ENCODE measurements at regions not wholly inside any gene's neighbourhood (a gene's known extent, or its start where the extent isn't known, plus 50 kb on each side); places are given as distances from the start of the nearest gene placed in this dataset.

DNA sequence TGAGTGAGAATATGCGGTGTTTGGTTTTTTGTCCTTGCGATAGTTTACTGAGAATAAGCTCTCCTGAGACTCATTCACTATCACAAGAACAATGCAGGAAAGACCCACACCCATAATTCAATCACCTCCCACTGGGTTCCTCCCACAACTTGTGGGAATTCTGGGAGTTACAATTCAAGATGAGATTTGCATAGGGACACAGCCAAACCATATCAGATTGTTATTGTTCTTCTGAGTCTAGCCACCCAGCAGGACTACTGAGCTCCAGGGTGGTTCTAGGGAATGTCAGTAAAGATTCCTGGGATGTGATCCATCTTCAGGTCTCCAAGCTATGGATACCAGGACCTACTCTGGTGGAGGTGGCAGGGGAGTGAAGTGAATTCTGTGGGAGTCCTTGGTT is 2075.1 kb upstream of the CDH9 start:
- no peak overlapping the region for H3K27ac Mint-ChIP-seq
- peaks cover 22% of the 10 kb centered on the region for H3K9me3 Mint-ChIP-seq
- ChIA-PET CTCF (no interaction called here), POLR2A (no interaction called here)
- H3K27me3 Mint-ChIP-seq = no peaks in the 10 kb centered on the region
- no peaks in the 10 kb centered on the region for H3K4me1 Mint-ChIP-seq (ENCODE audit: low read depth)
- no peak for DNase-seq
- no peak overlapping the region for H3K4me3 Mint-ChIP-seq
- intact Hi-C loops (cut with micrococcal nuclease) = no loop called here
- H3K36me3 Mint-ChIP-seq = no peaks in the 10 kb centered on the region

DNA sequence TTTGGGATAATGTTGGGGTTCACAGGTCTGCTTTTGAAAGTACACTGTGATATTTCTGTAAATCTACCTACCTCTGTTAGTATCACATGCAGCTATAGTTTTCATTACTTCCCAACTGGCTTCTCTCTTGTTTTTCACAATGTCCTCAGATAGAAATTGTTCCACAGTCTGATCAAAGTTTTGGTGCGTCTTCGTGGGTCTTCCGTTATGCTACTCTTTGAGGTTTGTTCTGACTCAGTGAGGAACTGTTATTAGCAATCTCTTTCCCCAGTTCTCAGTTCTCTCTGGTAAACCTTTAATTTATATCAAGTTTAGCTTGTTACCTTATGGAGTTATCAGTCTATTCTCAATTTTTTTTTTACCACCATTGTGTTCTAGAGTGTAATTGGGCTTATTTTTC is 2061.2 kb upstream of the CDH9 start:
- Mint-ChIP-seq H3K27ac (no peak overlapping the region), H3K4me1 (ENCODE audit: low read depth) (no peaks in the 10 kb centered on the region), H3K4me3 (no peak overlapping the region), H3K9me3 (peaks cover 20% of the 10 kb centered on the region), H3K27me3 (no peaks in the 10 kb centered on the region), H3K36me3 (no peaks in the 10 kb centered on the region)
- intact Hi-C loops (cut with micrococcal nuclease) = no loop called here
- ChIA-PET POLR2A (no interaction called here), CTCF (no interaction called here)
- no peak for DNase-seq

DNA sequence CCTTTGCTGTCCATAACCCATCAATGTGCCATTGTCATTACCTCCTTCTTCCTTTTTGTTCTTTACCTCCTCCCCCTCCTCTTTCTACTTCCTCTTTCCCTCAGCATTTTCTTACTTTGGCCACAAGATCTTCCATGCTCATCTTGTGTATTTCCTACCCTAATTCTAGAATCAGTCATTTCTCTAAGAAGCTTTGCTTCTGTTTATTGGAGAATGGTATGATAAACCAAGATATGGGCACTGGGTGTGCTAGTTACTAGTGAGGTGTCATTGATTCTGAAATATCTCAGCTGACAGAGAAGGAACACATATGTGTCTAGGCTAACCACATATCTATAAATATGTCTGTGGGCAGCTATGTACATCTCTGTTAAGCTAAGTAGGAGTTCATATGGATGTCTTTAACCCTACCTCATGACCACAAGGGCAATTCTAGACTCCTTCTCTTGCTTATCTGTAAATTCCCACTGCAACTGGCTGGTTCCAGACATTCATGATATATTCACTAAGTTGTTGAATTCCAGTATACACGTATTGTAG is 2051.3 kb upstream of the CDH9 start:
- H3K27ac Mint-ChIP-seq = no peak overlapping the region
- H3K36me3 Mint-ChIP-seq = no peaks in the 10 kb centered on the region
- no peaks in the 10 kb centered on the region for H3K4me1 Mint-ChIP-seq (ENCODE audit: low read depth)
- no peak overlapping the region for H3K4me3 Mint-ChIP-seq
- no peak for DNase-seq
- H3K27me3 Mint-ChIP-seq = no peaks in the 10 kb centered on the region
- intact Hi-C loops (cut with micrococcal nuclease) = no loop called here
- H3K9me3 Mint-ChIP-seq = peaks cover 12% of the 10 kb centered on the region
- ChIA-PET POLR2A (no interaction called here), CTCF (no interaction called here)

DNA sequence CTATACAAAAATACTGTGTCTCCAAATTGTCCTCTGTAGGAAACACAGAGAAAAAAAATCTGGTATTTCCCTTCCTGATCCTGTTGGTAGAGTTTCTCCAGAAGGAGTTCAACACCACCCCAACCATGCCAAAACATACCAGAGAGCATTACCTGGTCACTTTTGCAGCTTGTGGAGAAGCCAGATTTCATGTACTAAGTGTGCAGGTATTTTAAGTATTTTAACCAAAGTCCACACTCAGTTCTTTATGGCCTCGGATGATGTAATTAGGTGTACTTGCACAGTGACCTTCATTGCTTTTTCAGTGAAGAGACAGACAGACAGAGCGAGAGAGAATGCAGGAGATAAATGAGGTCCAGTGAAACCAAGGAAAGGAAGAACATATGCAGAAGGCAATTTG is 2046.8 kb upstream of the CDH9 start:
- H3K27me3 Mint-ChIP-seq = no peaks in the 10 kb centered on the region
- no peak overlapping the region for H3K4me3 Mint-ChIP-seq
- DNase-seq = no peak
- H3K36me3 Mint-ChIP-seq = no peaks in the 10 kb centered on the region
- H3K27ac Mint-ChIP-seq = no peak overlapping the region
- peaks cover 17% of the 10 kb centered on the region for H3K9me3 Mint-ChIP-seq
- intact Hi-C loops (cut with micrococcal nuclease) = no loop called here
- CTCF ChIA-PET = no interaction called here
- H3K4me1 Mint-ChIP-seq (ENCODE audit: low read depth) = no peaks in the 10 kb centered on the region
- POLR2A ChIA-PET = no interaction called here

DNA sequence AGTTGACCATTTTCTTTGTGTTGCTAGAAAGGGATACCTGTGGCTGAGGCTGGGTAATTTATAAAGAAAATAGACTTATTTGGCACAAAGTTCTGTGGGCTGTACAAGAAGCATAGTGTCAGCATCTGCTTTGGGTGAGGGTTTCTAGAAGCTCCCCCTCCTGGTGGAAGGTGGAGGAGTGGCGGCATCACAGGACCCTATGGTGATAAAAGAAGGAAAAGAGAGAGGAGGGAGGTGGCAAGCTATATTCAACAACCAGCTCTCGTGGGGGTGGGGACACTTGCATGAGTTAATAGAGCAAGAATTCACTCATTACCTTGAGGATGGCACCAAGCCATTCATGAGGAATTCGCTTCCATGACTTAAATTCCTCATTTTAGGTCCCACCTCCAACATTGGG is 2041.4 kb upstream of the CDH9 start:
- H3K4me3 Mint-ChIP-seq = no peak overlapping the region
- H3K36me3 Mint-ChIP-seq = no peaks in the 10 kb centered on the region
- intact Hi-C loops (cut with micrococcal nuclease) = no loop called here
- H3K27ac Mint-ChIP-seq = no peak overlapping the region
- no peak for DNase-seq
- H3K27me3 Mint-ChIP-seq = no peaks in the 10 kb centered on the region
- no peaks in the 10 kb centered on the region for H3K4me1 Mint-ChIP-seq (ENCODE audit: low read depth)
- CTCF ChIA-PET = no interaction called here
- POLR2A ChIA-PET = no interaction called here
- H3K9me3 Mint-ChIP-seq = peaks cover 18% of the 10 kb centered on the region

DNA sequence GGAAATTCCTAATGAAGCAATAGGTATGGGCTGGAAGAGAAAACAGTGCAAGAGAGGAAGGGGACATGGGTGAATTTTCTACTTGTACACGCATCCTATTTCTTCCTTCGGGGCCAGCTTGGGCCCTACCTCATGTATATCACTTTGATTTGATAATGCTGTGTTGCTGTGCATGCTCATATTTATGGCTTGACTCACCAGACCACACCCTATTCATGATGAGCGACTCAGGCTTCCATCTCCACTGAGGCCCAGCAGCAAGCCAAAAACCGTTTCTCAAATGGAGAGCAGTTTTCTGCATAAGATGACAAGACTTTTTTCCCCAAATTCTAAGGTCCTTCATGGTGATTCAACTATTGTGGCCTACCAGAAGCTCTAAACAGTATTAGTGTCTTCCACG is 2039.1 kb upstream of the CDH9 start:
- Mint-ChIP-seq H3K4me3 (no peak overlapping the region), H3K9me3 (peaks cover 20% of the 10 kb centered on the region), H3K4me1 (ENCODE audit: low read depth) (no peaks in the 10 kb centered on the region), H3K36me3 (no peaks in the 10 kb centered on the region), H3K27me3 (no peaks in the 10 kb centered on the region), H3K27ac (no peak overlapping the region)
- ChIA-PET POLR2A (no interaction called here), CTCF (no interaction called here)
- no peak for DNase-seq
- intact Hi-C loops (cut with micrococcal nuclease) = no loop called here

DNA sequence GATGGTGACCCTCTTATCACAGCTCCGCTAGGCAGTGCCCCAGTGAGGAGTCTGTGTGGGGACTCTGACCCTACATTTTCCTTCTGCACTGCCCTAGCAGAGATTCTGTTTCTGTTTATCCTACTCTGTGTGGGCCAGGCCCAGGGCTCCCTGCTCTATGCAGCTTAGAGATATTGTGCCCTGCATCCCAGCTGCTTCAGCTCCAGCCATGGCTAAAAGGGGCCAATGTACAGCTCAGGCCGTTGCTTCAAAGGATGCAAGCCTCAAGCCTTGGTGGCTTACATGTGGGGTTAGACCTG is 2030.7 kb upstream of the CDH9 start:
- H3K36me3 Mint-ChIP-seq = no peaks in the 10 kb centered on the region
- ChIA-PET POLR2A (no interaction called here), CTCF (no interaction called here)
- H3K27ac Mint-ChIP-seq = no peak overlapping the region
- H3K4me3 Mint-ChIP-seq = no peak overlapping the region
- peaks cover 8% of the 10 kb centered on the region for H3K9me3 Mint-ChIP-seq
- no peaks in the 10 kb centered on the region for H3K27me3 Mint-ChIP-seq
- DNase-seq = no peak
- no peaks in the 10 kb centered on the region for H3K4me1 Mint-ChIP-seq (ENCODE audit: low read depth)
- intact Hi-C loops (cut with micrococcal nuclease) = no loop called here

DNA sequence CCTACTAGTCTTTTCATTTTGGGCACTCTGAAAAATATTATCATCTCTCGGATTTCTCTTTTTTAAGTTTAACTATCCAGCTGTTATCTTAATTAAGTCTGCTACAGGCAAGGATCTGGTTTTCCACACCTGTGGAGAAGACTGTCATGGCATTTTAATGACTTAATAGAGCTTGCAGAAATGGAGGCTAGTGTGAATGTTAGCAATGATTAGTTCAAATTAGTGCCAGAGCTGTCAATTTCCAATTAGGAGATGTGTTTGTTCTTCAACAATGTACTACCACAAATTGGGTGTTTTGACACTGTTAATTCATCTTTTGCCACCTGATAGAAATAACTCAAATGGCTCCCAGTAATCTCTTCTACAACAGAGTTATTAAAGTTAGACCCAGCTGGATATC is 2023.0 kb upstream of the CDH9 start:
- no peak for DNase-seq
- H3K27me3 Mint-ChIP-seq = no peaks in the 10 kb centered on the region
- intact Hi-C loops (cut with micrococcal nuclease) = no loop called here
- CTCF ChIA-PET = no interaction called here
- no peaks in the 10 kb centered on the region for H3K36me3 Mint-ChIP-seq
- no peak overlapping the region for H3K27ac Mint-ChIP-seq
- H3K4me1 Mint-ChIP-seq (ENCODE audit: low read depth) = no peaks in the 10 kb centered on the region
- POLR2A ChIA-PET = no interaction called here
- H3K9me3 Mint-ChIP-seq = peaks cover 9% of the 10 kb centered on the region
- no peak overlapping the region for H3K4me3 Mint-ChIP-seq

DNA sequence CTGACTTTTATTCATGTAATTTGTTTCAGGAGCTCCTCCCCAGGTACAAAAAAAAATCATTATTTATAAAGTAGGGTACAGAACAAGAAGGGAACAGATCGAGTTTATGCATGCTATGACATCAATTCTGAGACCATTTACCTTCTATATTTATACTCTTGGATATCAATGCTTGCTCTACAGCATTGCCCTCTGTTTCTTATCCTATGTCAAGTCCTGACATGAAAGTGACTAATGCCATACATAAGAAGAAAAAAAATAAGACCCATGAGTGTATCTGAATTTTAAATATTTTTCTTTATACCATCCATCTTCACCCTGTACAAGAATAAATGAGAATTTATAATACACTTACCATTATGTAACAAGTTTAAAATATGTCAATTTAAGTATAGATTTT is 2016.3 kb upstream of the CDH9 start:
- H3K27me3 Mint-ChIP-seq = no peaks in the 10 kb centered on the region
- DNase-seq = no peak
- POLR2A ChIA-PET = no interaction called here
- H3K4me3 Mint-ChIP-seq = no peak overlapping the region
- peaks cover 15% of the 10 kb centered on the region for H3K9me3 Mint-ChIP-seq
- intact Hi-C loops (cut with micrococcal nuclease) = no loop called here
- H3K4me1 Mint-ChIP-seq (ENCODE audit: low read depth) = no peaks in the 10 kb centered on the region
- CTCF ChIA-PET = no interaction called here
- H3K27ac Mint-ChIP-seq = no peak overlapping the region
- no peaks in the 10 kb centered on the region for H3K36me3 Mint-ChIP-seq

DNA sequence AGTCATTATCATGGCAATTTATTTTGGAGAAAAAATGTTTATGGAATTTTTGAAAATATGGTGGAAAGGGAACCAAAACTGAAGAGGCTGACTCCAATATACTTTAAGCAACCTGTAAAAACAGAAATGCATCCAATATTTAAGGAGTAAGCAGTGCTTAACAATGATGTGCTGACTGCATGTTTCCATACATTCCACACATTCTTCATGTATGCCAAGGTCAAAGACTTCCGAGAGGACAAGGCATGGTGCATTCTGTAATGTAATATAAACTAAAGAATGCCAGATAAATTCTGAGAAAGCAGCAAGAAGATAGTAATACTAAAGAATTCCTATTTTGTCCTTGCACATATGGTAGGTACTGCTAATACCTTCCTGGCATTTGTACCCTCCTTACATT is 2015.9 kb upstream of the CDH9 start:
- ChIA-PET CTCF (no interaction called here), POLR2A (no interaction called here)
- peaks cover 15% of the 10 kb centered on the region for H3K9me3 Mint-ChIP-seq
- no peaks in the 10 kb centered on the region for H3K27me3 Mint-ChIP-seq
- no peak overlapping the region for H3K27ac Mint-ChIP-seq
- H3K36me3 Mint-ChIP-seq = no peaks in the 10 kb centered on the region
- no peak overlapping the region for H3K4me3 Mint-ChIP-seq
- no peaks in the 10 kb centered on the region for H3K4me1 Mint-ChIP-seq (ENCODE audit: low read depth)
- intact Hi-C loops (cut with micrococcal nuclease) = no loop called here
- DNase-seq = no peak

DNA sequence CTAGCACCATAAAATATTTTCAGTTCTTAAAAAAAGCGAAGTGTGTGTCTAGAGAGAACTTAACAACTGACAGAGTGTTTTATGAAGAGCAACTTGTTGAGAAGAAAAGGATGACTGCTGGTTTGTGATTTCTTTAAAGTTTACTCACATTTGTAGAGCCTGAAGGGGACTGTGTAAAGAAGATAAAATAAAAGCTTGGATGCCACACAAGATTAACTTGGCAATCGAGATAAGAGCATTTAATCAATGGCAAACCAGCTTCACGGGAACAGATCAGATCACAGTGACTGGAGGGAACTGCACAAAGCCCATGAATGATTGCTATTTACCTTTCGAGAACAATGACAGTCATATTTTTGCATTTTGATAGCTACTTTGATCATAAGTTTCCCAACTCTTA is 2013.1 kb upstream of the CDH9 start:
- no peaks in the 10 kb centered on the region for H3K4me1 Mint-ChIP-seq (ENCODE audit: low read depth)
- no peaks in the 10 kb centered on the region for H3K36me3 Mint-ChIP-seq
- ChIA-PET POLR2A (no interaction called here), CTCF (no interaction called here)
- no peak overlapping the region for H3K4me3 Mint-ChIP-seq
- H3K9me3 Mint-ChIP-seq = peaks cover 10% of the 10 kb centered on the region
- no peak overlapping the region for H3K27ac Mint-ChIP-seq
- intact Hi-C loops (cut with micrococcal nuclease) = no loop called here
- no peak for DNase-seq
- H3K27me3 Mint-ChIP-seq = no peaks in the 10 kb centered on the region

DNA sequence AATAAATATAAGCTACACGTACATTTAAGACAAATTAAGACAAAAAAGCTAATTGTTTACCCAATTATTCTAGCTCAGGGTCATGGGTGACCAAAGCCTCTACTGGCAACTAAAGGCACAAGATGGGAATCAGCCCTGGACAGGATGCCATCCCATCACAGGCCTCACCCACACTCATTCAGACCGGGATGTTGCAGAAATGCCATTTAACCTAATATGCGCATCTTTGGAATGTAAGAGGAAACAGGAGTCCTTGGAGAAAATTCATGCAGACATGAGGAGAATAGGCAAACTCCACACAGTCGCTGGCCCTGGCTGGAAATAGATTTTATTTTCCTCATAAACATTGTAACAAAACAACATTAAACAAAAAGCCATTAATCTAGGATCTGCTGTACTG is 2003.8 kb upstream of the CDH9 start:
- H3K27ac Mint-ChIP-seq = no peak overlapping the region
- H3K4me3 Mint-ChIP-seq = no peak overlapping the region
- no peak for DNase-seq
- no peaks in the 10 kb centered on the region for H3K36me3 Mint-ChIP-seq
- H3K27me3 Mint-ChIP-seq = no peaks in the 10 kb centered on the region
- CTCF ChIA-PET = no interaction called here
- POLR2A ChIA-PET = no interaction called here
- no peaks in the 10 kb centered on the region for H3K4me1 Mint-ChIP-seq (ENCODE audit: low read depth)
- intact Hi-C loops (cut with micrococcal nuclease) = no loop called here
- H3K9me3 Mint-ChIP-seq = peaks cover 9% of the 10 kb centered on the region

DNA sequence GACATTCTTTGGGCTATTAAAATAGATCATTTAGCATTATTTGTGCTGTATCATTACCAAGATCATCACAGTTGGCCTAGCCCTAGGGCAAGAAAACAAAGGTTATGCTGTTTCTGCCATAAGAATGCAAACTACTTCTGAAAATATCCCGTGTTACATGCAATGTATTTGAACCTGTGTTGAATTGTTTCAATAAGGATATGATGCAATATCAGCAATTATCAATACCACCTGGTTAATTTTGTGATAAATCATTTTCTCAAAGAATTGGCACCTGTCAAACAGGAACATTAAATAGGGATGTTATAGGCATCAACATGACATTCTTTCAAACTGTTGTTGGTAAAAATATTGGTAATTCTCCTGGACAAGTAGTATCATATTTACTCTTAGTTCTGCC is 2002.0 kb upstream of the CDH9 start:
- CTCF ChIA-PET = no interaction called here
- DNase-seq = no peak
- Mint-ChIP-seq H3K4me1 (ENCODE audit: low read depth) (no peaks in the 10 kb centered on the region), H3K36me3 (no peaks in the 10 kb centered on the region), H3K27me3 (no peaks in the 10 kb centered on the region), H3K4me3 (no peak overlapping the region), H3K27ac (no peak overlapping the region), H3K9me3 (peaks cover 12% of the 10 kb centered on the region)
- POLR2A ChIA-PET = no interaction called here
- intact Hi-C loops (cut with micrococcal nuclease) = no loop called here

DNA sequence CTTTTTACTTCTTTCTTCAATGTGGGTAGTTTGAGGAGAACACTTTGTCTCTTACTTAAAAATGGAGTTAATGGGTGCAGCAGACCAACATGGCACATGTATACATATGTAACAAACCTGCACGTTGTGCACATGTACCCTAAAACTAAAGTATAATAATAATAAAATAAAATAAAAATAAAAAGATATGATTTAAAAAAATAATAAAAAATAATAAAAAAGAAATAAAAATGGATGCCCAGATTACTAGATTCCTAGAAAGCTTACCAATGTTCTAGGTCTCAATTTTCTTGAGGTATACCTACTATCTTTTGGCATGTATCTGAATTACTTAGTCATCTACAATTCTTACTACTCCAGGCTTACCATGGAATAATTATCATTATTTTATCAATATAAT is 2001.6 kb upstream of the CDH9 start:
- ChIA-PET POLR2A (no interaction called here), CTCF (no interaction called here)
- Mint-ChIP-seq H3K9me3 (peaks cover 12% of the 10 kb centered on the region), H3K27ac (no peak overlapping the region), H3K4me1 (ENCODE audit: low read depth) (no peaks in the 10 kb centered on the region), H3K36me3 (no peaks in the 10 kb centered on the region), H3K27me3 (no peaks in the 10 kb centered on the region), H3K4me3 (no peak overlapping the region)
- DNase-seq = no peak
- intact Hi-C loops (cut with micrococcal nuclease) = no loop called here

Data from activated CD4-positive, alpha-beta memory T cell treated with anti-CD3 and anti-CD28 coated beads for 36 hours (primary cell).